HL-60 (cell line): ENCODE measurements at regions not wholly inside any gene's neighbourhood (a gene's known extent, or its start where the extent isn't known, plus 50 kb on each side); places are given as distances from the start of the nearest gene placed in this dataset.

Experiments used
- DNase-seq, 2 experiments: peaks; one replicate each; pipeline ENCODE4 v3.0.0-alpha.2; 2010 to 2020; ENCODE audit warnings: low read depth in 1 of 2, low spot score in 1 of 2
- H3K27ac ChIP-seq: fragments of 250-450 bp; sonication (Bioruptor Pico); replicated peaks from 2 replicates; pipeline ENCODE4 v1.5.1; 2020; ENCODE audit warnings: mild to moderate bottlenecking, moderate library complexity
- H3K27me3 ChIP-seq: fragments of 250-450 bp; sonication (Bioruptor Pico); 2 replicates; pipeline ENCODE4 v1.5.1; 2021; ENCODE audit warnings: mild to moderate bottlenecking, moderate library complexity; ENCODE audit not compliant: insufficient read depth, poor library complexity, severe bottlenecking
- H3K4me3 ChIP-seq: replicated peaks from 2 replicates; pipeline ENCODE4 v1.5.1; 2011; ENCODE audit warnings: mild to moderate bottlenecking, control low read depth, low read length; ENCODE audit not compliant: insufficient read depth
- GABPA ChIP-seq: IDR thresholded peaks from 2 replicates; pipeline ENCODE4 v1.6.1; 2012; ENCODE audit warnings: low read depth
- POLR2AphosphoS5 ChIP-seq: IDR thresholded peaks from 2 replicates; pipeline ENCODE4 v1.6.1; 2012; ENCODE audit warnings: low read depth
- SPI1 ChIP-seq: IDR thresholded peaks from 2 replicates; pipeline ENCODE4 v1.6.1; 2012; ENCODE audit warnings: low read depth, mild to moderate bottlenecking, borderline replicate concordance
- TF ChIP-seq, protein P1 (sequence below): IDR thresholded peaks from 2 replicates; pipeline ENCODE4 v1.6.1; 2012; ENCODE audit warnings: low read depth; ENCODE audit not compliant: insufficient replicate concordance
- TF ChIP-seq, protein P2 (sequence below): IDR thresholded peaks from one replicate; pipeline ENCODE4 v1.5.1; 2011; ENCODE audit warnings: low read length, control low read depth, inconsistent platforms; ENCODE audit not compliant: insufficient read depth

DNA sequence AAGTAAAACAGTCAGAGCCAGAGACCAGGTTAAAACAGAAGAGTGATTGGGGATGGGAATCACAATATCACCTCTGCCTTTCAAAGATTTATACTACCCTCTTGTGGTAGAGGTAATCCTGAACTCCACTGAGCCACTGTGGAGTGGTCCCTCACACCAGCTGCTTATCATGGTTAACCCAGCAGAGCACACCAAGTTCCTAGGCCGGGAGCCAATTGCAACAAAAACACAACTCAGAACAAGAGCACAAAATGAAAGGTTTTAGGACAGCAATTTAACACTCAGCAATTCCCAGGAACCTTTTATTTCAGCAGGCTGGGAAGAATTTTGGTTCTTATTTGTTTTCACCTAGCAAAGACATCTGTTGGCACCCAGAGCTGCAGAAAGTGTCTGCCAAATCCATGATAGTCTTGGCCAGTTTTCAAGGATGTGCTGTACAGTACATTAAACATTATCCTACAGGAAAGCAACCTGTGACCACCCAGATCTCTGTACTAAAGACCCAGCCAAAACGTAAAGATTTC is 220.5 kb upstream of the ATXN7L3B start:
- no peak overlapping the region for H3K27ac ChIP-seq
- TF ChIP-seq SPI1 (no peak), POLR2AphosphoS5 (no peak), GABPA (no peak)
- TF ChIP-seq, protein P1, sequence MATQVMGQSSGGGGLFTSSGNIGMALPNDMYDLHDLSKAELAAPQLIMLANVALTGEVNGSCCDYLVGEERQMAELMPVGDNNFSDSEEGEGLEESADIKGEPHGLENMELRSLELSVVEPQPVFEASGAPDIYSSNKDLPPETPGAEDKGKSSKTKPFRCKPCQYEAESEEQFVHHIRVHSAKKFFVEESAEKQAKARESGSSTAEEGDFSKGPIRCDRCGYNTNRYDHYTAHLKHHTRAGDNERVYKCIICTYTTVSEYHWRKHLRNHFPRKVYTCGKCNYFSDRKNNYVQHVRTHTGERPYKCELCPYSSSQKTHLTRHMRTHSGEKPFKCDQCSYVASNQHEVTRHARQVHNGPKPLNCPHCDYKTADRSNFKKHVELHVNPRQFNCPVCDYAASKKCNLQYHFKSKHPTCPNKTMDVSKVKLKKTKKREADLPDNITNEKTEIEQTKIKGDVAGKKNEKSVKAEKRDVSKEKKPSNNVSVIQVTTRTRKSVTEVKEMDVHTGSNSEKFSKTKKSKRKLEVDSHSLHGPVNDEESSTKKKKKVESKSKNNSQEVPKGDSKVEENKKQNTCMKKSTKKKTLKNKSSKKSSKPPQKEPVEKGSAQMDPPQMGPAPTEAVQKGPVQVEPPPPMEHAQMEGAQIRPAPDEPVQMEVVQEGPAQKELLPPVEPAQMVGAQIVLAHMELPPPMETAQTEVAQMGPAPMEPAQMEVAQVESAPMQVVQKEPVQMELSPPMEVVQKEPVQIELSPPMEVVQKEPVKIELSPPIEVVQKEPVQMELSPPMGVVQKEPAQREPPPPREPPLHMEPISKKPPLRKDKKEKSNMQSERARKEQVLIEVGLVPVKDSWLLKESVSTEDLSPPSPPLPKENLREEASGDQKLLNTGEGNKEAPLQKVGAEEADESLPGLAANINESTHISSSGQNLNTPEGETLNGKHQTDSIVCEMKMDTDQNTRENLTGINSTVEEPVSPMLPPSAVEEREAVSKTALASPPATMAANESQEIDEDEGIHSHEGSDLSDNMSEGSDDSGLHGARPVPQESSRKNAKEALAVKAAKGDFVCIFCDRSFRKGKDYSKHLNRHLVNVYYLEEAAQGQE, result no peak
- TF ChIP-seq, protein P2, sequence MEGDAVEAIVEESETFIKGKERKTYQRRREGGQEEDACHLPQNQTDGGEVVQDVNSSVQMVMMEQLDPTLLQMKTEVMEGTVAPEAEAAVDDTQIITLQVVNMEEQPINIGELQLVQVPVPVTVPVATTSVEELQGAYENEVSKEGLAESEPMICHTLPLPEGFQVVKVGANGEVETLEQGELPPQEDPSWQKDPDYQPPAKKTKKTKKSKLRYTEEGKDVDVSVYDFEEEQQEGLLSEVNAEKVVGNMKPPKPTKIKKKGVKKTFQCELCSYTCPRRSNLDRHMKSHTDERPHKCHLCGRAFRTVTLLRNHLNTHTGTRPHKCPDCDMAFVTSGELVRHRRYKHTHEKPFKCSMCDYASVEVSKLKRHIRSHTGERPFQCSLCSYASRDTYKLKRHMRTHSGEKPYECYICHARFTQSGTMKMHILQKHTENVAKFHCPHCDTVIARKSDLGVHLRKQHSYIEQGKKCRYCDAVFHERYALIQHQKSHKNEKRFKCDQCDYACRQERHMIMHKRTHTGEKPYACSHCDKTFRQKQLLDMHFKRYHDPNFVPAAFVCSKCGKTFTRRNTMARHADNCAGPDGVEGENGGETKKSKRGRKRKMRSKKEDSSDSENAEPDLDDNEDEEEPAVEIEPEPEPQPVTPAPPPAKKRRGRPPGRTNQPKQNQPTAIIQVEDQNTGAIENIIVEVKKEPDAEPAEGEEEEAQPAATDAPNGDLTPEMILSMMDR, result no peak

DNA sequence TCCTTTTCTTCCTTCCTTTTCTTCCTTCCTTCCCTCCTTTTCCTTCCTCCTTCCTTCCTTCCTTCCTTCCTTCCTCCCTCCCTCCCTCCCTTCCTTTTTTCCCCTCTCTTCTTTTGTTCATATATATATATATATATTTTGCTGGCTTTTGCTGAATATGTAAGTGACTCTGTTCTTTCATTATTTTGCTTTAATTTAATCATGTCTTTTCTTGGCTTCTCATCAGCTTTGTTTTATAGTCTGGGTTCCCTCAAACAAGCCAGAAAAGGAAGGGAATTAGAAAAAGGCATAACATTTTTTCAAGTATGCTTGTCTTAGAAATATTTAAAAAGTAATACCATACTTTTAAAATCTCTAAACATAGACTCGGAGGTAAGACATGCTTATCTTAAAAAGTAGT is 219.9 kb upstream of the ATXN7L3B start:
- Histone ChIP-seq H3K4me3 (no peak overlapping the region), H3K27ac (no peak overlapping the region), H3K27me3 (no peaks in the 10 kb centered on the region)
- no peak for DNase-seq
- TF ChIP-seq POLR2AphosphoS5 (no peak), GABPA (no peak), SPI1 (no peak)
- TF ChIP-seq, protein P1, result no peak
- TF ChIP-seq, protein P2, result no peak

More for the DNA sequence above, 220.5 kb upstream of the ATXN7L3B start:
- no peaks in the 10 kb centered on the region for H3K27me3 ChIP-seq
- no peak for DNase-seq
- no peak overlapping the region for H3K4me3 ChIP-seq

DNA sequence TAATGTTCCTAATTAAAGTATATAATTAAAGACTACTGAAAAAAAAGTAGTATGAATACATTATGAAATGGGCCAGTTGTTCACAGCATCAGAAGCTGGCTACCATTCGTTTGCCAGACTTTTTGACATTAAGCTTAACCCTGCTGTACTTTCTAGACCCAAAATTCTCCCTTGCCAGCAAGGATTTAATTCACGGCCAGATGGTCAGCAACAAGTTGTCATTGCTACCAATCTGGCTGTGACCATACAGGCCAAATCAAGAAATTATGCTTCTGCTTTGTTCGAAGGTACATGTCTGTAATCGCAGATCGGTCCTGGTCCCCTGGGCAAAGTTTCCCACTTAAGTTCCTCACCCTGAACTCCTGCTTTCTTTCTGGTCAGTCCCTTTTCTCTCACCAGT is 217.7 kb upstream of the ATXN7L3B start:
- no peak for DNase-seq
- TF ChIP-seq, protein P2, result no peak
- no peak for TF ChIP-seq SPI1
- no peak for TF ChIP-seq POLR2AphosphoS5
- TF ChIP-seq, protein P1, result no peak
- no peak for TF ChIP-seq GABPA
- Histone ChIP-seq H3K27ac (no peak overlapping the region), H3K4me3 (no peak overlapping the region), H3K27me3 (no peaks in the 10 kb centered on the region)
